IMR-90 (cell line): ENCODE measurements at regions not wholly inside any gene's neighbourhood (a gene's known extent, or its start where the extent isn't known, plus 50 kb on each side); places are given as distances from the start of the nearest gene placed in this dataset.
A peak's percentile ranks its signal among the peaks of the same experiment; 100 is the strongest.

Experiments
- ATAC-seq: fragments of 200-7000 bp; cut with Tn5 transposase; 2 replicates; pipeline ENCODE4 v1.9.1; 2020; ENCODE audit warnings: low read depth, mild to moderate bottlenecking, moderate library complexity
- BruUV-seq: library from RNA; stranded (reverse); fragments of 400-500 nt; replicated peaks from 2 replicates; lab custom pipeline; 2021; lab: Mats Ljungman, UMichigan
- CTCF ChIA-PET: fragments of 300-600 bp; formaldehyde crosslinking; extraction: SDS; loops from one replicate; lab custom pipeline; 2021; ENCODE audit warnings: antibody characterized with exemption; lab: Yijun Ruan, JAX
- POLR2A ChIA-PET: fragments of 300-600 bp; sonication (Branson Sonifier 250); formaldehyde crosslinking; loops from one replicate; lab custom pipeline; 2022; ENCODE audit warnings: antibody characterized with exemption; ENCODE audit not compliant: unreplicated experiment; lab: Charles Lee
- DNase-seq: peaks from one replicate; pipeline ENCODE4 v3.0.0; 2013
- H2AFZ ChIP-seq: replicated peaks from 2 replicates; pipeline ENCODE3; 2013; ENCODE audit warnings: low read length, mild to moderate bottlenecking; ENCODE audit not compliant: poor library complexity
- H2AK5ac ChIP-seq: 2 replicates; pipeline ENCODE4 v1.6.1; 2013; ENCODE audit warnings: low read depth, low read length, inconsistent platforms
- H2AK9ac ChIP-seq: replicated peaks from 2 replicates; pipeline ENCODE3; 2013; ENCODE audit warnings: mild to moderate bottlenecking, low read depth, low read length, moderate library complexity; ENCODE audit not compliant: poor library complexity
- H2BK120ac ChIP-seq: 2 replicates; pipeline ENCODE4 v1.6.1; 2013; ENCODE audit warnings: low read depth, low read length, inconsistent platforms
- H2BK15ac ChIP-seq: 3 replicates; pipeline ENCODE4 v1.6.1; 2013; ENCODE audit warnings: low read depth, low read length, inconsistent platforms
- H2BK20ac ChIP-seq: 2 replicates; pipeline ENCODE4 v1.6.1; 2013; ENCODE audit warnings: low read depth, mild to moderate bottlenecking, inconsistent platforms, low read length, moderate library complexity
- H2BK5ac ChIP-seq: 2 replicates; pipeline ENCODE4 v1.6.1; 2013; ENCODE audit warnings: mild to moderate bottlenecking, low read depth, low read length, inconsistent platforms; ENCODE audit not compliant: poor library complexity, severe bottlenecking
- H3K14ac ChIP-seq: replicated peaks from 2 replicates; pipeline ENCODE4 v1.6.1; 2013; ENCODE audit warnings: low read depth, low read length, inconsistent platforms
- H3K18ac ChIP-seq: 2 replicates; pipeline ENCODE4 v1.6.1; 2013; ENCODE audit warnings: low read depth, low read length, control low read depth
- H3K23ac ChIP-seq: 2 replicates; pipeline ENCODE4 v1.6.1; 2013; ENCODE audit warnings: low read depth, low read length, inconsistent platforms
- H3K27ac ChIP-seq: 2 replicates; pipeline ENCODE4 v1.5.1; 2013; ENCODE audit warnings: mild to moderate bottlenecking, control low read depth, low read length; ENCODE audit not compliant: insufficient read depth
- H3K27me3 ChIP-seq: 2 replicates; pipeline ENCODE4 v1.6.1; 2013; ENCODE audit warnings: low read length; ENCODE audit not compliant: control insufficient read depth, insufficient read depth
- H3K36me3 ChIP-seq: 2 replicates; pipeline ENCODE4 v1.6.1; 2013; ENCODE audit warnings: low read length, mixed read lengths; ENCODE audit not compliant: control insufficient read depth, insufficient read depth
- H3K4ac ChIP-seq: 2 replicates; pipeline ENCODE4 v1.6.1; 2013; ENCODE audit warnings: low read depth, low read length, inconsistent platforms
- H3K4me1 ChIP-seq: 2 replicates; pipeline ENCODE4 v1.6.1; 2013; ENCODE audit warnings: low read length, mixed read lengths; ENCODE audit not compliant: control insufficient read depth, insufficient read depth
- H3K4me2 ChIP-seq: 2 replicates; pipeline ENCODE4 v1.6.1; 2013; ENCODE audit warnings: low read depth, mild to moderate bottlenecking, control low read depth, low read length, moderate library complexity
- H3K4me3 ChIP-seq: 2 replicates; pipeline ENCODE4 v1.5.1; 2013; ENCODE audit warnings: low read depth, mild to moderate bottlenecking, control low read depth, low read length, moderate library complexity; ENCODE audit not compliant: insufficient read depth
- H3K56ac ChIP-seq: 2 replicates; pipeline ENCODE4 v1.6.1; 2013; ENCODE audit warnings: low read length, inconsistent platforms; ENCODE audit not compliant: insufficient read depth; ENCODE audit errors: extremely low read depth
- H3K79me1 ChIP-seq, 2 experiments: 2 replicates each; pipeline ENCODE4 v1.6.1; 2013; ENCODE audit warnings: low read length in 2 of 2, inconsistent platforms in 1 of 2, low read depth in 1 of 2
- H3K9ac ChIP-seq: 2 replicates; pipeline ENCODE4 v1.6.1; 2013; ENCODE audit warnings: low read depth, low read length, control low read depth
- H3K9me1 ChIP-seq: 2 replicates; pipeline ENCODE4 v1.6.1; 2013; ENCODE audit warnings: low read length, inconsistent platforms; ENCODE audit not compliant: insufficient read depth
- H3K9me3 ChIP-seq: 2 replicates; pipeline ENCODE4 v1.6.1; 2013; ENCODE audit warnings: low read length; ENCODE audit not compliant: control insufficient read depth, insufficient read depth
- H4K20me1 ChIP-seq: 2 replicates; pipeline ENCODE4 v1.6.1; 2013; ENCODE audit warnings: low read length, inconsistent platforms; ENCODE audit not compliant: insufficient read depth
- H4K5ac ChIP-seq: 2 replicates; pipeline ENCODE4 v1.6.1; 2013; ENCODE audit warnings: mild to moderate bottlenecking, low read depth, low read length, control low read depth
- H4K8ac ChIP-seq, 2 experiments: 2 replicates each; pipeline ENCODE4 v1.6.1; 2013; ENCODE audit warnings: low read depth in 2 of 2, low read length in 2 of 2, control low read depth in 1 of 2, inconsistent platforms in 1 of 2
- H4K91ac ChIP-seq: 2 replicates; pipeline ENCODE4 v1.6.1; 2013; ENCODE audit warnings: low read depth, low read length, inconsistent platforms; ENCODE audit not compliant: insufficient read depth
- BHLHE40 ChIP-seq: fragments of 150-350 bp; IDR thresholded peaks from 2 replicates; pipeline ENCODE4 v1.6.1; 2016; ENCODE audit warnings: mild to moderate bottlenecking, low read depth, low read length
- CEBPB ChIP-seq: IDR thresholded peaks from 2 replicates; pipeline ENCODE4 v1.6.1; 2012; ENCODE audit warnings: low read depth, low read length, improper control_type of control experiment
- CHD1 ChIP-seq: IDR thresholded peaks from 2 replicates; pipeline ENCODE4 v1.6.1; 2012; ENCODE audit warnings: low read depth, low read length, improper control_type of control experiment
- FOS ChIP-seq: fragments of 150-350 bp; IDR thresholded peaks from 2 replicates; pipeline ENCODE4 v1.6.1; 2016; ENCODE audit warnings: low read depth, low read length
- MAFK ChIP-seq: IDR thresholded peaks from 2 replicates; pipeline ENCODE4 v1.6.1; 2012; ENCODE audit warnings: low read depth, low read length, improper control_type of control experiment
- MAZ ChIP-seq: IDR thresholded peaks from 2 replicates; pipeline ENCODE4 v1.6.1; 2012; ENCODE audit warnings: low read depth, mild to moderate bottlenecking, low read length, improper control_type of control experiment, moderate library complexity, borderline replicate concordance
- NFE2L2 ChIP-seq: fragments of 150-350 bp; IDR thresholded peaks from 2 replicates; pipeline ENCODE4 v1.6.1; 2016; ENCODE audit warnings: low read depth, mild to moderate bottlenecking, low read length
- WGBS, 2 experiments: methylation state at CpG; one replicate each; pipeline versions ENCODE4 v1.1.5 to v1.1.7; 2013; ENCODE audit warnings: missing lambda C conversion rate in 2 of 2; ENCODE audit not compliant: insufficient read length in 1 of 2; ENCODE audit errors: extremely low coverage in 2 of 2; 5-methylcytosine and 5-hydroxymethylcytosine counted together
- dilution Hi-C: fragments of 300-500 bp; cut with HindIII; formaldehyde crosslinking; loops from one replicate; pipeline ENCODE4 v1.14.3; 2018; ENCODE audit warnings: low sequenced_read_pairs; ENCODE audit not compliant: unreplicated experiment
- in situ Hi-C: fragments of 300-500 bp; cut with MboI; formaldehyde crosslinking; loops from 3 replicates; pipeline ENCODE4 v1.14.3; 2019; ENCODE audit warnings: low sequenced_read_pairs, inconsistent platforms, mixed read lengths
- intact Hi-C: fragments of 100-400 bp; cut with micrococcal nuclease; formaldehyde crosslinking; loops from 2 replicates; pipeline ENCODE4 v1.10.0; 2022
- TF ChIP-seq, protein P1 (sequence below): fragments of 150-350 bp; IDR thresholded peaks from 2 replicates; pipeline ENCODE4 v1.6.1; 2017; ENCODE audit warnings: mild to moderate bottlenecking, antibody characterized with exemption, low read length, low read depth
- TF ChIP-seq, protein P2 (sequence below): fragments of 150-350 bp; IDR thresholded peaks from 2 replicates; pipeline ENCODE4 v1.6.1; 2016; ENCODE audit warnings: low read depth, mild to moderate bottlenecking, low read length, moderate library complexity, borderline replicate concordance

DNA sequence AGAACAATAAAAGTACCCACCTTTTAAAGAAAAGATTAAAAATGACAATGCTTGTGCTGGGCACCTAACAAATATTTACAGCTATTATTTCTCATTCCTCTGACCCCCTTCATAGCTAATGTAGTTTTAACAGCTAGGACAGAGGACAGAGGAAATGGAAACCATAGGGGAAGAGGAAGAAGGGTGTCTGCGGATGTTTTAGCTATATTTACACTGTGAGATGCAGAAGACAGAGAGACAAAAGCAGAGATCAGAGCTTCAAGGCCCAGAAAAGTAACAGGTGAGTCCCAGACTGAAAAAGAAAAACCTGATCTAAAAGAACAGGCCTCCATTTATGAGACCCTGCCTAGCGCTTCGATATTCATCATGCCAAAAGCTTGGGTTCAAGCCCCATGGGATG, 72.0 kb downstream of the ZNF281 start:
- no TSS peak for BruUV-seq
- Histone ChIP-seq H4K20me1 (no peaks in the 10 kb centered on the region), H3K79me1 (no peaks in the 10 kb centered on the region), H3K9ac (no peak overlapping the region), H3K9me1 (peaks cover 3% of the 10 kb centered on the region), H3K4me3 (no peak overlapping the region), H3K4me2 (no peak overlapping the region), H3K14ac (peak overlapping the region; percentile 28; the same call in 1 of the 2 replicates), H4K91ac (peak overlapping the region; percentile 2; the same call in 1 of the 2 replicates), H2BK15ac (peak overlapping the region; percentile 79; the same call in 1 of the 3 replicates), H3K27me3 (no peaks in the 10 kb centered on the region), H4K5ac (peak overlapping the region; percentile 90; the same call in 1 of the 2 replicates), H3K56ac (no peak overlapping the region), H3K9me3 (no peaks in the 10 kb centered on the region), H3K4ac (peak overlapping the region; percentile 8; the same call in 1 of the 2 replicates), H3K18ac (peak overlapping the region; percentile 99; the same call in 1 of the 2 replicates), H3K27ac (no peak overlapping the region), H2AFZ (no peak overlapping the region), H3K23ac (no peak overlapping the region), H2BK5ac (peak overlapping the region; percentile 34), H2AK9ac (no peak overlapping the region), H3K36me3 (no peaks in the 10 kb centered on the region), H2AK5ac (peak overlapping the region; percentile 64), H2BK120ac (peak overlapping the region; percentile 47; the same call in 1 of the 2 replicates), H3K4me1 (peaks cover 25% of the 10 kb centered on the region), H2BK20ac (peak overlapping the region; percentile 74), H4K8ac (peak overlapping the region; percentile 17 to 46; a peak in 1 of 4 replicates)
- CTCF ChIA-PET, result interaction anchor here (1.3 kb wide), 1 partner anchor 11 kb away, joined by 3 read pairs; no protein-coding TSS in a partner anchor
- ATAC-seq (no peak), DNase-seq (no peak)
- POLR2A ChIA-PET, result no interaction called here
- 100% methylated on average over 1 of the region's 3 CpGs; no CpG with 5 or more reads in 1 of the 2 experiments for WGBS, 2 experiments
- TF ChIP-seq MAZ, result no peak
- no peak for TF ChIP-seq BHLHE40
- no peak for TF ChIP-seq MAFK
- TF ChIP-seq, protein P1, sequence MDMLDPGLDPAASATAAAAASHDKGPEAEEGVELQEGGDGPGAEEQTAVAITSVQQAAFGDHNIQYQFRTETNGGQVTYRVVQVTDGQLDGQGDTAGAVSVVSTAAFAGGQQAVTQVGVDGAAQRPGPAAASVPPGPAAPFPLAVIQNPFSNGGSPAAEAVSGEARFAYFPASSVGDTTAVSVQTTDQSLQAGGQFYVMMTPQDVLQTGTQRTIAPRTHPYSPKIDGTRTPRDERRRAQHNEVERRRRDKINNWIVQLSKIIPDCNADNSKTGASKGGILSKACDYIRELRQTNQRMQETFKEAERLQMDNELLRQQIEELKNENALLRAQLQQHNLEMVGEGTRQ, result no peak
- TF ChIP-seq NFE2L2, result no peak
- no peak for TF ChIP-seq CEBPB
- TF ChIP-seq CHD1, result no peak
- no peak for TF ChIP-seq FOS
- TF ChIP-seq, protein P2, sequence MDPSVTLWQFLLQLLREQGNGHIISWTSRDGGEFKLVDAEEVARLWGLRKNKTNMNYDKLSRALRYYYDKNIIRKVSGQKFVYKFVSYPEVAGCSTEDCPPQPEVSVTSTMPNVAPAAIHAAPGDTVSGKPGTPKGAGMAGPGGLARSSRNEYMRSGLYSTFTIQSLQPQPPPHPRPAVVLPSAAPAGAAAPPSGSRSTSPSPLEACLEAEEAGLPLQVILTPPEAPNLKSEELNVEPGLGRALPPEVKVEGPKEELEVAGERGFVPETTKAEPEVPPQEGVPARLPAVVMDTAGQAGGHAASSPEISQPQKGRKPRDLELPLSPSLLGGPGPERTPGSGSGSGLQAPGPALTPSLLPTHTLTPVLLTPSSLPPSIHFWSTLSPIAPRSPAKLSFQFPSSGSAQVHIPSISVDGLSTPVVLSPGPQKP, result no peak
- in situ Hi-C loops, result no loop called here
- intact Hi-C loops, result no loop called here
- dilution Hi-C loops, result no loop called here
